Activated CD8-positive, alpha-beta T cell treated with anti-CD3 and anti-CD28 coated beads, Interleukin-2, amount 10 ng/mL, durations not matched to agents 7 days and 5 days (primary cell): ENCODE measurements at regions not wholly inside any gene's neighbourhood (a gene's known extent, or its start where the extent isn't known, plus 50 kb on each side); places are given as distances from the start of the nearest gene placed in this dataset.

ENCODE experiments used
- ATAC-seq: fragments of 150-1000 bp; cut with Tn5 transposase; one replicate; pipeline ENCODE4 v1.10.0; 2021; ENCODE audit warnings: moderate library complexity
- CTCF ChIA-PET: fragments of 350-600 bp; sonication (Branson Sonifier 250); formaldehyde crosslinking; loops from one replicate; lab custom pipeline; 2021; ENCODE audit warnings: antibody characterized with exemption; lab: Charles Lee
- POLR2A ChIA-PET: fragments of 350-600 bp; sonication (Branson Sonifier 250); formaldehyde crosslinking; loops from one replicate; lab custom pipeline; 2021; ENCODE audit warnings: antibody characterized with exemption; lab: Charles Lee
- DNase-seq: peaks from one replicate; pipeline ENCODE4 v3.0.0-alpha.2; 2020
- H3K27ac Mint-ChIP-seq: one replicate; pipeline ENCODE4 v1.8.0; 2021; ENCODE audit warnings: mild to moderate bottlenecking, mixed read lengths
- H3K27me3 Mint-ChIP-seq: one replicate; pipeline ENCODE4 v1.8.0; 2021; ENCODE audit warnings: low read depth, mixed read lengths
- H3K36me3 Mint-ChIP-seq: one replicate; pipeline ENCODE4 v1.8.0; 2021; ENCODE audit warnings: low read depth, mixed read lengths
- H3K4me1 Mint-ChIP-seq: one replicate; pipeline ENCODE4 v1.8.0; 2021; ENCODE audit warnings: low read depth, mixed read lengths
- H3K4me3 Mint-ChIP-seq: one replicate; pipeline ENCODE4 v1.8.0; 2021; ENCODE audit warnings: mild to moderate bottlenecking, mixed read lengths
- H3K9me3 Mint-ChIP-seq: one replicate; pipeline ENCODE4 v1.8.0; 2022; ENCODE audit warnings: mixed read lengths; ENCODE audit not compliant: insufficient read depth

- POLR2A ChIA-PET: interaction anchor here (0.6 kb wide), 1 partner anchor 125 kb away, joined by 3 read pairs; no protein-coding TSS in a partner anchor
- ATAC-seq: peak; percentile 54
- peak overlapping the region; percentile 48 for H3K4me3 Mint-ChIP-seq
- H3K4me1 Mint-ChIP-seq: peaks cover 38% of the 10 kb centered on the region
- no peaks in the 10 kb centered on the region for H3K36me3 Mint-ChIP-seq
- DNase-seq: no peak
- CTCF ChIA-PET: interaction anchor here (1.3 kb wide), 1 partner anchor 15 kb away, joined by 6 read pairs; no protein-coding TSS in a partner anchor
- peak overlapping the region; percentile 18 for H3K27ac Mint-ChIP-seq
- H3K9me3 Mint-ChIP-seq: no peaks in the 10 kb centered on the region
- no peaks in the 10 kb centered on the region for H3K27me3 Mint-ChIP-seq
Measured at GRCh38 chrX:124239324-124239723, 93.1 kb upstream of the TEX13D start.

- ATAC-seq (peak; percentile 85), DNase-seq (peak; percentile 49)
- ChIA-PET CTCF (interaction anchor here (1.3 kb wide), 1 partner anchor 16 kb away, joined by 6 read pairs; no protein-coding TSS in a partner anchor), POLR2A (no interaction called here)
- Mint-ChIP-seq H3K27ac (peak overlapping the region; percentile 18), H3K4me3 (peak overlapping the region; percentile 48), H3K9me3 (no peaks in the 10 kb centered on the region), H3K4me1 (peaks cover 38% of the 10 kb centered on the region), H3K27me3 (no peaks in the 10 kb centered on the region), H3K36me3 (no peaks in the 10 kb centered on the region)
Measured at GRCh38 chrX:124239911-124240310, 92.5 kb upstream of the TEX13D start.

- ATAC-seq: peak; percentile 5
- H3K27ac Mint-ChIP-seq: no peak overlapping the region
- no peaks in the 10 kb centered on the region for H3K27me3 Mint-ChIP-seq
- ChIA-PET POLR2A (no interaction called here), CTCF (interaction anchor here (1.2 to 1.7 kb wide), 3 partner anchors 16 to 24 kb away, joined by 3 to 6 read pairs (median 4); no protein-coding TSS in a partner anchor)
- no peaks in the 10 kb centered on the region for H3K36me3 Mint-ChIP-seq
- peaks cover 38% of the 10 kb centered on the region for H3K4me1 Mint-ChIP-seq
- no peaks in the 10 kb centered on the region for H3K9me3 Mint-ChIP-seq
- no peak for DNase-seq
- no peak overlapping the region for H3K4me3 Mint-ChIP-seq
Measured at GRCh38 chrX:124240422-124240821, 92.0 kb upstream of the TEX13D start.

GRCh38 chrX:124242131-124242530, 90.3 kb upstream of the TEX13D start:
- H3K27ac Mint-ChIP-seq: no peak overlapping the region
- CTCF ChIA-PET: interaction anchor here (0.9 to 1.7 kb wide), 4 partner anchors 18 to 112 kb away, joined by 4 to 5 read pairs (median 4); no protein-coding TSS in a partner anchor
- no peaks in the 10 kb centered on the region for H3K36me3 Mint-ChIP-seq

GRCh38 chrX:124249345-124249744, 83.1 kb upstream of the TEX13D start:
- ATAC-seq: peak; percentile 68
- no peak for DNase-seq
- ChIA-PET CTCF (no interaction called here), POLR2A (interaction anchor here (1.1 kb wide), 1 partner anchor 97 kb away, joined by 3 read pairs; the partner anchor contains the start of gene SH2D1A)
- no peaks in the 10 kb centered on the region for H3K27me3 Mint-ChIP-seq
- peak overlapping the region; percentile 43 for H3K27ac Mint-ChIP-seq
- peaks cover 15% of the 10 kb centered on the region for H3K4me1 Mint-ChIP-seq
- peaks cover 5% of the 10 kb centered on the region for H3K9me3 Mint-ChIP-seq
- no peak overlapping the region for H3K4me3 Mint-ChIP-seq
- peaks cover 10% of the 10 kb centered on the region for H3K36me3 Mint-ChIP-seq

More at GRCh38 chrX:124242131-124242530, 90.3 kb upstream of the TEX13D start:
- POLR2A ChIA-PET: interaction anchor here (1.0 kb wide), 1 partner anchor 104 kb away, joined by 3 read pairs; the partner anchor contains the start of gene SH2D1A
- Mint-ChIP-seq H3K4me1 (peaks cover 33% of the 10 kb centered on the region), H3K27me3 (no peaks in the 10 kb centered on the region), H3K4me3 (no peak overlapping the region), H3K9me3 (no peaks in the 10 kb centered on the region)
- ATAC-seq: no peak
- DNase-seq: no peak

- POLR2A ChIA-PET: no interaction called here
Measured at GRCh38 chrX:124250835-124251437, 81.5 kb upstream of the TEX13D start.

GRCh38 chrX:124254611-124255010, 77.8 kb upstream of the TEX13D start:
- DNase-seq (no peak), ATAC-seq (no peak)
- ChIA-PET CTCF (no interaction called here), POLR2A (no interaction called here)
- Mint-ChIP-seq H3K36me3 (peaks cover 2% of the 10 kb centered on the region), H3K4me3 (no peak overlapping the region), H3K27me3 (no peaks in the 10 kb centered on the region), H3K4me1 (peaks cover under 1% of the 10 kb centered on the region), H3K9me3 (no peaks in the 10 kb centered on the region), H3K27ac (no peak overlapping the region)

More at GRCh38 chrX:124250835-124251437, 81.5 kb upstream of the TEX13D start:
- Mint-ChIP-seq H3K36me3 (peaks cover 10% of the 10 kb centered on the region), H3K4me1 (peaks cover 15% of the 10 kb centered on the region), H3K27me3 (no peaks in the 10 kb centered on the region), H3K4me3 (no peak overlapping the region), H3K9me3 (peaks cover 5% of the 10 kb centered on the region), H3K27ac (no peak overlapping the region)
- ATAC-seq: no peak
- no peak for DNase-seq
- CTCF ChIA-PET: no interaction called here

GRCh38 chrX:124256216-124256615, 76.2 kb upstream of the TEX13D start:
- no peak overlapping the region for H3K4me3 Mint-ChIP-seq
- CTCF ChIA-PET: no interaction called here
- no peaks in the 10 kb centered on the region for H3K27me3 Mint-ChIP-seq
- no peaks in the 10 kb centered on the region for H3K4me1 Mint-ChIP-seq
- POLR2A ChIA-PET: no interaction called here
- H3K36me3 Mint-ChIP-seq: peaks cover 2% of the 10 kb centered on the region
- ATAC-seq (no peak), DNase-seq (no peak)
- H3K9me3 Mint-ChIP-seq: no peaks in the 10 kb centered on the region
- no peak overlapping the region for H3K27ac Mint-ChIP-seq

GRCh38 chrX:124256629-124257380, 75.7 kb upstream of the TEX13D start:
- Mint-ChIP-seq H3K27ac (no peak overlapping the region), H3K4me3 (no peak overlapping the region), H3K27me3 (no peaks in the 10 kb centered on the region), H3K9me3 (no peaks in the 10 kb centered on the region), H3K4me1 (no peaks in the 10 kb centered on the region), H3K36me3 (peaks cover 2% of the 10 kb centered on the region)
- CTCF ChIA-PET: no interaction called here
- no peak for ATAC-seq
- POLR2A ChIA-PET: interaction anchor here (0.9 kb wide), 1 partner anchor 9 kb away, joined by 3 read pairs; no protein-coding TSS in a partner anchor
- no peak for DNase-seq

GRCh38 chrX:124257924-124258702, 74.3 kb upstream of the TEX13D start:
- no peak for ATAC-seq
- no peaks in the 10 kb centered on the region for H3K27me3 Mint-ChIP-seq
- no peaks in the 10 kb centered on the region for H3K9me3 Mint-ChIP-seq
- no peaks in the 10 kb centered on the region for H3K4me1 Mint-ChIP-seq
- no peaks in the 10 kb centered on the region for H3K36me3 Mint-ChIP-seq
- no peak overlapping the region for H3K4me3 Mint-ChIP-seq
- ChIA-PET CTCF (no interaction called here), POLR2A (no interaction called here)
- H3K27ac Mint-ChIP-seq: no peak overlapping the region
- DNase-seq: no peak

- ChIA-PET POLR2A (no interaction called here), CTCF (no interaction called here)
- H3K9me3 Mint-ChIP-seq: no peaks in the 10 kb centered on the region
Measured at GRCh38 chrX:124260845-124261244, 71.6 kb upstream of the TEX13D start.

More at GRCh38 chrX:124260845-124261244, 71.6 kb upstream of the TEX13D start:
- Mint-ChIP-seq H3K4me3 (no peak overlapping the region), H3K36me3 (no peaks in the 10 kb centered on the region), H3K27ac (no peak overlapping the region), H3K27me3 (no peaks in the 10 kb centered on the region), H3K4me1 (peaks cover 7% of the 10 kb centered on the region)
- ATAC-seq (no peak), DNase-seq (no peak)
